Heart left ventricle (tissue), 16 donors: ENCODE measurements at regions not wholly inside any gene's neighbourhood (a gene's known extent, or its start where the extent isn't known, plus 50 kb on each side); places are given as distances from the start of the nearest gene placed in this dataset.

Experiments used
- ATAC-seq, 4 donors: fragments of 200-7000 bp; cut with Tn5 transposase; one replicate each; pipeline ENCODE4 v1.9.1; 2020 to 2022; ENCODE audit warnings: moderate library complexity in 4 of 4, mild to moderate bottlenecking in 3 of 4, moderate number of reproducible peaks in 1 of 4
- DNase-seq, 5 donors: peaks; one replicate each; pipeline ENCODE4 v3.0.0-alpha.2; 2020
- H3K27ac ChIP-seq, 12 donors: fragments of 200-600 bp; sonication (generic) in 4 of 12; one replicate each; pipeline versions ENCODE4 v1.5.0 to v1.8.0; 2016 to 2022; ENCODE audit warnings: mild to moderate bottlenecking in 2 of 12
- H3K27me3 ChIP-seq, 9 donors: fragments of 200-600 bp; sonication (generic) in 2 of 9; one replicate each; pipeline versions ENCODE4 v1.5.1 to v1.8.0; 2016 to 2022; ENCODE audit warnings: mild to moderate bottlenecking in 3 of 9
- H3K36me3 ChIP-seq, 9 donors: fragments of 200-600 bp; sonication (generic) in 2 of 9; one replicate each; pipeline versions ENCODE4 v1.5.0 to v1.8.0; 2018 to 2022; ENCODE audit warnings: mild to moderate bottlenecking in 2 of 9
- H3K4me1 ChIP-seq, 12 donors: fragments of 200-600 bp; sonication (generic) in 4 of 12; one replicate each; pipeline versions ENCODE4 v1.5.0 to v1.8.0; 2016 to 2022; ENCODE audit warnings: mild to moderate bottlenecking in 3 of 12
- H3K4me3 ChIP-seq, 12 donors: fragments of 200-600 bp; sonication (generic) in 4 of 12; one replicate each; pipeline versions ENCODE4 v1.5.0 to v1.8.0; 2017 to 2022; ENCODE audit warnings: mild to moderate bottlenecking in 9 of 12, moderate library complexity in 4 of 12
- H3K9me3 ChIP-seq, 12 donors: fragments of 200-600 bp; sonication (generic) in 4 of 12; one replicate each; pipeline versions ENCODE4 v1.5.0 to v1.8.0; 2016 to 2022; ENCODE audit warnings: mild to moderate bottlenecking in 1 of 12
- CTCF ChIP-seq, 12 donors: fragments of 200-600 bp; sonication (generic) in 4 of 12; IDR thresholded peaks; one replicate each; pipeline versions ENCODE4 v1.5.0 to v1.8.0; 2018 to 2022; ENCODE audit warnings: antibody characterized with exemption in 12 of 12, mild to moderate bottlenecking in 5 of 12
- POLR2A ChIP-seq, 2 donors: fragments of 450-650 bp; IDR thresholded peaks; one replicate each; pipeline ENCODE4 v1.6.1; 2017; ENCODE audit warnings: antibody characterized with exemption in 2 of 2, mild to moderate bottlenecking in 2 of 2, moderate library complexity in 2 of 2
- WGBS, 4 donors: extraction: QIAGEN DNeasy Blood & Tissue Kit in 2 of 4; methylation state at CpG; one replicate each; pipeline versions ENCODE4 v1.1.5 to v1.1.7; 2013 to 2018; 5-methylcytosine and 5-hydroxymethylcytosine counted together
- intact Hi-C, 10 donors: fragments of 100-400 bp; cut with DNase I; formaldehyde crosslinking; loops; one replicate each; pipeline versions ENCODE4 v1.11.1 to v1.14.2; 2022
- donor health status: ischemic (EF 13 %, LVEDD 7.1; RV severe dilation, severe dysfunction).
- donor health status: healthy with polysubstance abuse.
- donor health status: DM: no; HTN: yes; CAD: no.
- donor health status: DM: no; HTN: no; CAD: no.
- donor health status: ischemic (EF 25% LVEDD 6.9; RV normal size, moderate dysfunction).
- donor health status: ischemic (EF 25% LVEDD 5.7; RV mildly dilated, moderate dysfunction).
- donor health status: healthy.
- donor health status: DM: yes; HTN: yes; CAD: no.
- donor health status: ischemic (EF 35%, LVEDD 5.7; RV mildly dilated, moderate dysfunction).
- donor health status: nonischemic (EF 11% LVEDD 7.7; RV severe dilation, severe dysfunction).
- donor health status: DM: yes; HTN: yes; CAD: no.
- donor health status: PGD.
- donor health status: ischemic (EF 29% LVEDD 5.4; RV normal size, mild dysfunction).
- donor health status: nonischemic (EF 23%, LVEDD 6.1; RV moderate dilation, normal function).

DNA sequence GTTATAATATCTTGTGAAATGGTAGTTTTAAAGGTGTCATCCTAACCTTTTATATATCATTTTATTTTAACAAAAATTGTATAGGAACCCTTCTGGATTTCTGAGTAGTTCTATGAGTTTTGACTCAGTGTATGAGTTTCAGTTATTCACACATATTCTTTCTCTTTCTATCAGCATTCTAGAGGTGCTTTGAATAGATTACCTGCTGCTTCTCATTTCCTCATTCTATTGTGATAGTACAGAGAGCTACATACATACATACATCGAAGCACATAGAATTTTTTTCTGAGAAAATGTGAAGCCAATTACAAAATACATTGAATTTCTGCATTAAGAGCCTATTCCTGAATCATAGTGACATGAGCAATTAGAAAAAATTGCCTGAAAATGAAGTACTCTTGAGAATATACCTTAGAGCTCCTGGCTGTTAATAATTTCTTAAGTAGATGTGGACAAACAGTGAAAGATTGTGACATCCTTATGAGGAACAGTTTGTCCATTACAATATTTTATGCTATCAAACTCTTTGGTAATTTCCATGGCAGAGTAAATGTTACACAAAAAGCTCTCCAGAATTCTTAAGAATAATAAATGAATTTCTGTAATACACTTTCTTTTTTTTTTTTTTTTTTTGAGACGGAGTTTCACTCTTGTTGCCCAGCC, 556.6 kb downstream of the TRHDE start:
- WGBS, 4 donors, result 82 to 87% (median 85%) methylated on average over 2 of the region's 2 CpGs
- H3K27me3 ChIP-seq, result no peaks in the 10 kb centered on the region
- intact Hi-C loops, result no loop called here
- ATAC-seq (no peak), DNase-seq (no peak)
- peaks cover 0 to 5% (median 0%) of the 10 kb centered on the region in 12 donors for H3K9me3 ChIP-seq
- H3K27ac ChIP-seq, result no peak overlapping the region
- peaks cover 0 to 6% (median 0%) of the 10 kb centered on the region in 12 donors for H3K4me1 ChIP-seq
- no peak overlapping the region for H3K4me3 ChIP-seq
- no peaks in the 10 kb centered on the region for H3K36me3 ChIP-seq
- TF ChIP-seq CTCF (IDR thresholded peaks at IDR 0.05) (no peak), POLR2A (IDR thresholded peaks at IDR 0.05) (no peak)

DNA sequence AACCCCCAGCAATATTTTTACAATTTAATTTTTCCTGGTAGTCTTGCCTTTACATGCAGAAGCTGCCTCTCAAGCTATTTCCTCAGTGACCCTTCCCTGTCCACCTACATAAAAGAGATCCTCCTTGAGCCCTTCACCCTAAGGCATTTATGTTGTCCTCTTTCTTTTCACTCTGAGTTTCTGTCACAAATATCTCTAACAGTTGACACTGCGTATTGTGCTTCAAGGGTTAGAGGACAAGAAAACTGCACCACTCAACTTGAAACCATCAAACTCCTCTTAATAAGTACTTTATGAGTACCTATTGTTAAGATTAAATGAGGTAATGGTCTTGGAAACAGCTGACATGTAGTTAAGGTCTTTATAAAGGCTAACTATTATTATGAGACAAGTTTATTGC, 557.7 kb downstream of the TRHDE start:
- ATAC-seq (no peak), DNase-seq (no peak)
- Histone ChIP-seq H3K4me3 (no peak overlapping the region), H3K9me3 (peaks cover 0 to 5% (median 0%) of the 10 kb centered on the region in 12 donors), H3K36me3 (no peaks in the 10 kb centered on the region), H3K27me3 (no peaks in the 10 kb centered on the region), H3K4me1 (peaks cover 0 to 6% (median 0%) of the 10 kb centered on the region in 12 donors), H3K27ac (no peak overlapping the region)
- no peak for TF ChIP-seq POLR2A (IDR thresholded peaks at IDR 0.05)
- no peak for TF ChIP-seq CTCF (IDR thresholded peaks at IDR 0.05)
- 56 to 82% (median 76%) methylated on average over 1 of the region's 1 CpG for WGBS, 4 donors
- intact Hi-C loops, result no loop called here

GRCh38 chr12:72832024-72832423, 559.9 kb downstream of the TRHDE start:
- DNase-seq (peak in 1 of 5 donors; percentile 34), ATAC-seq (peak in 3 of 4 donors; percentile 45 to 76 (median 65))
- H3K27ac ChIP-seq, result no peak overlapping the region
- H3K27me3 ChIP-seq, result no peaks in the 10 kb centered on the region
- 40 to 66% (median 52%) methylated on average over 4 of the region's 4 CpGs for WGBS, 4 donors
- H3K36me3 ChIP-seq, result no peaks in the 10 kb centered on the region
- peaks cover 0 to 6% (median 0%) of the 10 kb centered on the region in 12 donors for H3K4me1 ChIP-seq
- H3K9me3 ChIP-seq, result peaks cover 0 to 5% (median 0%) of the 10 kb centered on the region in 12 donors
- intact Hi-C loops, result no loop called here
- H3K4me3 ChIP-seq, result no peak overlapping the region
- TF ChIP-seq CTCF (IDR thresholded peaks at IDR 0.05) (no peak), POLR2A (IDR thresholded peaks at IDR 0.05) (no peak)

DNA sequence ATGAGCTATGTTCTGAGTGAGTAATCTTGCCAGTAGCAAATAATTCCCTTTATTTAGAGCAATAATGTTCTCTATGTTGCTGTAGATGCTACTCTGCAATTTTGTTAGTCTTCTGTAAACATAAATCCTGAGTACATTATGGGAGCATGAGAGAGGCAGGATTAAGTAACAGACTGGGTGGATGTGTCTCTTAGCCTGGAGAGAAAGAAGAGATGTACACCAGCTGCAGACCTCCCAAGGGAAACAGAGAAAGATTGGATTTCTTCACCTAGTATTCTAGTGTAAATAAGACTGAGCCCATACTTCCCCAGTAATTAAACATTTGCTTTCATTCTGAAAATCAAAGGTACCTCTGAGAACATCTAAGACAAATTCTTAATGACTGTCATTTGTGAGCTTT, 564.0 kb downstream of the TRHDE start:
- Histone ChIP-seq H3K4me1 (peaks cover 0 to 6% (median 0%) of the 10 kb centered on the region in 12 donors), H3K4me3 (no peak overlapping the region), H3K9me3 (no peaks in the 10 kb centered on the region), H3K36me3 (no peaks in the 10 kb centered on the region), H3K27ac (no peak overlapping the region), H3K27me3 (no peaks in the 10 kb centered on the region)
- DNase-seq (no peak), ATAC-seq (no peak)
- intact Hi-C loops, result no loop called here
- TF ChIP-seq POLR2A (IDR thresholded peaks at IDR 0.05) (no peak), CTCF (IDR thresholded peaks at IDR 0.05) (no peak)
